GM12891 (cell line): ENCODE measurements at regions not wholly inside any gene's neighbourhood (a gene's known extent, or its start where the extent isn't known, plus 50 kb on each side); places are given as distances from the start of the nearest gene placed in this dataset.

Source experiments
- POLR2A ChIP-seq: IDR thresholded peaks from 2 replicates; pipeline ENCODE4 v1.6.1; 2011; ENCODE audit warnings: low read depth, low read length, control low read depth
- POLR2AphosphoS5 ChIP-seq: IDR thresholded peaks from 2 replicates; pipeline ENCODE4 v1.6.1; 2011; ENCODE audit warnings: low read depth, low read length, control low read depth

- TF ChIP-seq POLR2A (no peak), POLR2AphosphoS5 (no peak)
Measured at GRCh38 chr12:24668563-24668962, 280.3 kb downstream of the BCAT1 start.
